Upper lobe of left lung (tissue), 6 donors: ENCODE measurements at regions not wholly inside any gene's neighbourhood (a gene's known extent, or its start where the extent isn't known, plus 50 kb on each side); places are given as distances from the start of the nearest gene placed in this dataset.

Experiments used
- ATAC-seq, 2 donors: fragments of 200-7000 bp; cut with Tn5 transposase; one replicate each; pipeline ENCODE4 v1.9.1; 2022; ENCODE audit warnings: mild to moderate bottlenecking in 2 of 2, moderate library complexity in 2 of 2; ENCODE audit not compliant: low FRiP score in 2 of 2
- DNase-seq, 2 donors: peaks; one replicate each; pipeline ENCODE4 v3.0.0-alpha.2; 2019 to 2020
- H3K27ac ChIP-seq, 4 donors: fragments of 200-600 bp; sonication (generic); one replicate each; pipeline ENCODE4 v1.5.1; 2016 to 2019
- H3K27me3 ChIP-seq, 4 donors: fragments of 200-600 bp; sonication (generic); one replicate each; pipeline ENCODE4 v1.5.1; 2017 to 2019
- H3K36me3 ChIP-seq, 4 donors: fragments of 200-600 bp; sonication (generic); one replicate each; pipeline ENCODE4 v1.5.1; 2016 to 2019
- H3K4me1 ChIP-seq, 4 donors: fragments of 200-600 bp; sonication (generic); one replicate each; pipeline ENCODE4 v1.5.1; 2018 to 2019
- H3K4me3 ChIP-seq, 4 donors: fragments of 200-600 bp; sonication (generic); one replicate each; pipeline ENCODE4 v1.5.1; 2017 to 2019; ENCODE audit warnings: mild to moderate bottlenecking in 2 of 4, moderate library complexity in 1 of 4
- H3K9me3 ChIP-seq, 4 donors: fragments of 200-600 bp; sonication (generic); one replicate each; pipeline ENCODE4 v1.5.1; 2018 to 2019
- CTCF ChIP-seq, 6 experiments: fragments of 450-650 bp in 4 of 6; fragments of 200-600 bp in 2 of 6; sonication (generic) in 2 of 6; IDR thresholded peaks; one replicate each; pipeline ENCODE4 v1.5.1; 2016 to 2019; ENCODE audit warnings: antibody characterized with exemption in 6 of 6
- EP300 ChIP-seq, 4 donors: sonication (generic); formaldehyde crosslinking; IDR thresholded peaks; one replicate each; pipeline ENCODE4 v1.5.1; 2017; ENCODE audit warnings: antibody characterized with exemption in 4 of 4, control low read depth in 2 of 4
- POLR2A ChIP-seq, 4 donors: fragments of 450-650 bp; IDR thresholded peaks; one replicate each; pipeline ENCODE4 v1.5.1; 2016 to 2017; ENCODE audit warnings: antibody characterized with exemption in 4 of 4, mild to moderate bottlenecking in 2 of 4
- POLR2AphosphoS5 ChIP-seq, 2 donors: sonication (generic); formaldehyde crosslinking; IDR thresholded peaks; one replicate each; pipeline ENCODE4 v1.5.1; 2017; ENCODE audit warnings: antibody characterized with exemption in 2 of 2
- WGBS, 2 donors: methylation state at CpG; one replicate each; pipeline ENCODE4 v1.1.5; 2017 to 2018; 5-methylcytosine and 5-hydroxymethylcytosine counted together
- donor health status: DM: no; HTN: no; CAD: no; lungs with moderate emphysema.
- donor health status: DM: no; HTN: yes; CAD: no; lungs with severe emphysema.

DNA sequence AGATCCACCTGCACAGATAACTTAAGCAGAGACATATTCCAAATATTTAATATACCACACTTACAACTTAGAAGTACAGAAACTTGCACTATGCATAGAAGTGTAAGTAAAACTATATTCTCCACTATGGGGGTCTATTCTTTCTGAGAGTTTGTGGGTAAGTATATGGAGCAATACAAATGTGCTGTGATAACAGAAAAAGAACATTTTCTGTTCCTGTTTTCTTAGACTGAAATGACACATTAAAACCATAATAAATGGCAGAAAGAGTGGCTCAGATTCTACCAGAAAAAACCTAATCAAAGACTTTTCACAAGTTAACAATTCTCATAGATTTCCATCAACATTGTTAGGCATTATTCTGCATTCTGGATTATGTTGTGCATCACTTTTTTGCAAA lies 96.6 kb upstream of the WNT7A start:
- H3K36me3 ChIP-seq, result no peaks in the 10 kb centered on the region
- H3K4me3 ChIP-seq, result no peak overlapping the region
- TF ChIP-seq EP300 (IDR thresholded peaks at IDR 0.05), result no peak
- TF ChIP-seq POLR2AphosphoS5 (IDR thresholded peaks at IDR 0.05), result no peak
- no peak for TF ChIP-seq CTCF (IDR thresholded peaks at IDR 0.05)
- TF ChIP-seq POLR2A (IDR thresholded peaks at IDR 0.05), result no peak
- no peak for ATAC-seq
- no peaks in the 10 kb centered on the region for H3K27me3 ChIP-seq
- H3K27ac ChIP-seq, result no peak overlapping the region
- no peaks in the 10 kb centered on the region for H3K4me1 ChIP-seq
- H3K9me3 ChIP-seq, result peaks cover 0 to 30% (median 21%) of the 10 kb centered on the region in 4 donors
- DNase-seq, result no peak

DNA sequence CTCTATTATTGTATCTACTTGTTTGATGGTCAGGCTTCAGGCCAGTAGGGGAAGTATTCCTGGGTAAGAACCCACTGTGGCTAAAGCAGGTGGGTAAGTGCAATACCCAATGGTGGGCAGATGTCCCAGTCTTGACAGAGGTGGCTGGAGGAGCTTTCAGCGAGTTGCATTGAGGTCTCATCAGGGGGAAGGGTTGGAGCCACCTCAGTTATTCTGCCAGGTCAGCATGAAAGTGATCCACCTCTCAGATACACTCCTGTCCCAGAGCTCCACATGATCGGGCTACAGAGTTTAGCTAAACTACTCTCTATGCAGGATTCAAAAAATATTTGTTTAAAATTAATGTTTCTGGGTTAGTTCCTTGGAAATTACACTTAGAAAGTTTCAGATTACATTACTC lies 95.8 kb upstream of the WNT7A start:
- no peak for ATAC-seq
- H3K36me3 ChIP-seq, result no peaks in the 10 kb centered on the region
- TF ChIP-seq EP300 (IDR thresholded peaks at IDR 0.05) (no peak), POLR2A (IDR thresholded peaks at IDR 0.05) (no peak), CTCF (IDR thresholded peaks at IDR 0.05) (no peak), POLR2AphosphoS5 (IDR thresholded peaks at IDR 0.05) (no peak)
- no peak for DNase-seq
- H3K4me3 ChIP-seq, result no peak overlapping the region
- WGBS, 2 donors, result 56 to 79% methylated on average over 2 of the region's 2 CpGs
- H3K27ac ChIP-seq, result no peak overlapping the region
- no peaks in the 10 kb centered on the region for H3K27me3 ChIP-seq
- no peaks in the 10 kb centered on the region for H3K4me1 ChIP-seq
- H3K9me3 ChIP-seq, result peaks cover 0 to 30% (median 24%) of the 10 kb centered on the region in 4 donors

DNA sequence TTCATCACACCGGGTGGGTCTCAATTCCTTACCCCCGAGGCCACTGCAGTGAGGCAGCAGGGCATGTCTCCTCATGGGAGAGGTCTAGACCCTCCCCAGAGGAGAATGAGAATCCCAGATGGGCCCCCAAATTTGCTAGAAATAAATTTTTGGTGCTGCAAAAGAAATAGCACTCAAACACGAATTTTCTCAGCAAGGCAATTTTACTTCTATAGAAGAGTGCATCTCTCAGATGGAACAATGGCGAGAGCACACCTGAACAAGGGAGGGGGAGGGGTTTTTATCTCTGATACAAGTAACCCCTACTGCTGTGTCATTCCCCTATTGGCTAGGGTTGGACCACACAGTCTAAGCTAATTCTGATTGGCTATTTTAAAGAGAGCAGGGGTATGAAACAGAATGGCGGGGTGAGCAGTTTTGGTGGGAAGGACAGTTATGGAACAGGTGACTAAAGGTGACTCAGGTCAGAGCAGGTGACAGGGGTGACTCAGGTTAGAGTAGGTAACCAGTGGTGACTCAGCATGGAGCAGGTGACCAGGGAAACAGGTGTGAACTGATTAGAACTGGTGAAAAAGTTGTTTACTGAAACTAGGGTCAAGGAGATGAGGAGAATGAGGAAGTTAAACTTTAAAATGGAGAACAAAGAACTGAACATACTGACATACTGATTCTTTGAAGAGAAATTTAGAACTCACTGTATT lies 93.0 kb upstream of the WNT7A start:
- ATAC-seq (no peak), DNase-seq (no peak)
- 87 to 90% methylated on average over 5 of the region's 5 CpGs for WGBS, 2 donors
- no peak overlapping the region for H3K27ac ChIP-seq
- no peak for TF ChIP-seq POLR2AphosphoS5 (IDR thresholded peaks at IDR 0.05)
- no peak for TF ChIP-seq CTCF (IDR thresholded peaks at IDR 0.05)
- TF ChIP-seq POLR2A (IDR thresholded peaks at IDR 0.05), result no peak
- TF ChIP-seq EP300 (IDR thresholded peaks at IDR 0.05), result no peak
- H3K27me3 ChIP-seq, result no peaks in the 10 kb centered on the region
- H3K36me3 ChIP-seq, result no peaks in the 10 kb centered on the region
- peaks cover 0 to 34% (median 24%) of the 10 kb centered on the region in 4 donors for H3K9me3 ChIP-seq
- no peaks in the 10 kb centered on the region for H3K4me1 ChIP-seq
- no peak overlapping the region for H3K4me3 ChIP-seq

- Histone ChIP-seq H3K36me3 (no peaks in the 10 kb centered on the region), H3K27me3 (no peaks in the 10 kb centered on the region), H3K4me1 (no peaks in the 10 kb centered on the region), H3K4me3 (no peak overlapping the region), H3K27ac (no peak overlapping the region), H3K9me3 (peaks cover 0 to 4% (median under 1%) of the 10 kb centered on the region in 4 donors)
- 74 to 76% methylated on average over 3 of the region's 3 CpGs for WGBS, 2 donors
- no peak for ATAC-seq
- TF ChIP-seq EP300 (IDR thresholded peaks at IDR 0.05) (no peak), POLR2AphosphoS5 (IDR thresholded peaks at IDR 0.05) (no peak), CTCF (IDR thresholded peaks at IDR 0.05) (no peak), POLR2A (IDR thresholded peaks at IDR 0.05) (no peak)
- DNase-seq, result no peak
Measured at GRCh38 chr3:13966302-13966701, 86.4 kb upstream of the WNT7A start.
